ENCODE measurements at regions not wholly inside any gene's neighbourhood (a gene's known extent, or its start where the extent isn't known, plus 50 kb on each side); places are given as distances from the start of the nearest gene placed in this dataset.

DNA sequence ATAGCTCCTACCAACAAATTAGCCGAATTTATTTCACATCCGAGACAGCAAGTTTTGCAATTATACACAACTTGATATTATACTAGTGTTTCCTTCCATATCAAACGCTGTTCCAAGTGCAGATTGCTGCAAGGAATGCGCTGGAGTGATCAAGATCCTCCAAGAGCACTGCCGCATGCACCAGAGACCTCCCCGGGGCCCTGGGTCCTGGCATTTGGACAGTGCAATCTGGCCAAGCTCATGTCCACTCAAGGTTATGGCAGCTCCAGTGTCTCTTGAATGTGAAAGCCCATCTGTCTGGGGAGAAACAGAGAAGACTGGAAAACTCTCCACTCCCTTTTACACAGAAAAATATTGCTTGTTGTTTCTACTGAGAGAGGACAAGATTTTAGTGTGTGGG, 111.9 kb downstream of the HSPH1 start:
- Histone ChIP-seq H3K4me3 (ENCODE audit: low read depth, low read length) (no peak overlapping the region), H3K79me2 (ENCODE audit: control insufficient read depth, insufficient read depth, low read length, unreplicated experiment) (no peaks in the 10 kb centered on the region), H3K36me3 (ENCODE audit: insufficient read depth, low read length) (no peaks in the 10 kb centered on the region), H2AFZ (ENCODE audit: low read length, unreplicated experiment) (peak overlapping the region; percentile 43), H3K27ac (ENCODE audit: low read depth, low read length) (no peak overlapping the region), H3K4me1 (ENCODE audit: control insufficient read depth, insufficient read depth, low read length, unreplicated experiment) (peaks cover 17% of the 10 kb centered on the region), H3K27me3 (ENCODE audit: insufficient read depth, low read length) (no peaks in the 10 kb centered on the region)

DNA sequence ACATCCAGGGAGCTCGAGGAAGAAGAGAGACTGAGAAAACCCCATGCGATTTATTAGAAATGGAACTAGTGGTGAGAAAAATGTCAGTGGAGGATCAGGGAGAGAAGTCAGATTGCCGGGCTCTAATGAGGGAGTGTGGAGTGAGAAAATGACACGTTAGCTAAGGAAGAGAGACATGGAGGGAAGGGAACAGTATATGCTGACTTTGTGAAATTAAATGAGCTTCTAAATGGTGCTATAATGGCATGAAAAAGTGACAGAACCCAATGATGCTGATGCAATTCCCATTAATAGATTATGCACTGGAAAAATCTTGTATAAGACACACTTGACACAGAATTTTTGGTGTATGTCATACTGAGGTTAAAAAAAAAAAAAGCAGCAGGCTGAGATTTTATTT, 112.6 kb downstream of the HSPH1 start:
- Histone ChIP-seq H3K4me1 (ENCODE audit: control insufficient read depth, insufficient read depth, low read length, unreplicated experiment) (peaks cover 21% of the 10 kb centered on the region), H3K27me3 (ENCODE audit: insufficient read depth, low read length) (no peaks in the 10 kb centered on the region), H3K27ac (ENCODE audit: low read depth, low read length) (no peak overlapping the region), H2AFZ (ENCODE audit: low read length, unreplicated experiment) (no peak overlapping the region), H3K36me3 (ENCODE audit: insufficient read depth, low read length) (no peaks in the 10 kb centered on the region), H3K4me3 (ENCODE audit: low read depth, low read length) (no peak overlapping the region), H3K79me2 (ENCODE audit: control insufficient read depth, insufficient read depth, low read length, unreplicated experiment) (no peaks in the 10 kb centered on the region)

- Histone ChIP-seq H3K27me3 (ENCODE audit: insufficient read depth, low read length) (no peaks in the 10 kb centered on the region), H3K79me2 (ENCODE audit: control insufficient read depth, insufficient read depth, low read length, unreplicated experiment) (no peaks in the 10 kb centered on the region), H2AFZ (ENCODE audit: low read length, unreplicated experiment) (no peak overlapping the region), H3K36me3 (ENCODE audit: insufficient read depth, low read length) (no peaks in the 10 kb centered on the region), H3K4me3 (ENCODE audit: low read depth, low read length) (no peak overlapping the region), H3K4me1 (ENCODE audit: control insufficient read depth, insufficient read depth, low read length, unreplicated experiment) (peaks cover 21% of the 10 kb centered on the region), H3K27ac (ENCODE audit: low read depth, low read length) (no peak overlapping the region)
Measured at GRCh38 chr13:31048521-31048920, 113.2 kb downstream of the HSPH1 start.

GRCh38 chr13:31046711-31047279, 114.3 kb downstream of the TEX26 start:
- Histone ChIP-seq H2AFZ (ENCODE audit: low read length, unreplicated experiment) (no peak overlapping the region), H3K79me2 (ENCODE audit: control insufficient read depth, insufficient read depth, low read length, unreplicated experiment) (no peaks in the 10 kb centered on the region), H3K27me3 (ENCODE audit: insufficient read depth, low read length) (no peaks in the 10 kb centered on the region), H3K4me1 (ENCODE audit: control insufficient read depth, insufficient read depth, low read length, unreplicated experiment) (peaks cover 21% of the 10 kb centered on the region), H3K4me3 (ENCODE audit: low read depth, low read length) (no peak overlapping the region), H3K36me3 (ENCODE audit: insufficient read depth, low read length) (no peaks in the 10 kb centered on the region), H3K27ac (ENCODE audit: low read depth, low read length) (no peak overlapping the region)

- Histone ChIP-seq H3K36me3 (ENCODE audit: insufficient read depth, low read length) (no peaks in the 10 kb centered on the region), H3K79me2 (ENCODE audit: control insufficient read depth, insufficient read depth, low read length, unreplicated experiment) (no peaks in the 10 kb centered on the region), H3K4me1 (ENCODE audit: control insufficient read depth, insufficient read depth, low read length, unreplicated experiment) (peaks cover 21% of the 10 kb centered on the region), H3K4me3 (ENCODE audit: low read depth, low read length) (no peak overlapping the region; the same call in 1 of the 2 replicates), H3K27ac (ENCODE audit: low read depth, low read length) (peak overlapping the region; percentile 81), H2AFZ (ENCODE audit: low read length, unreplicated experiment) (no peak overlapping the region), H3K27me3 (ENCODE audit: insufficient read depth, low read length) (no peaks in the 10 kb centered on the region)
Measured at GRCh38 chr13:31045286-31046081, 113.0 kb downstream of the TEX26 start.

- Histone ChIP-seq H3K4me1 (ENCODE audit: control insufficient read depth, insufficient read depth, low read length, unreplicated experiment) (peaks cover 21% of the 10 kb centered on the region), H3K27ac (ENCODE audit: low read depth, low read length) (peak overlapping the region; percentile 81), H3K4me3 (ENCODE audit: low read depth, low read length) (0 out of 2 replicates have a peak overlapping the region, but pooled peaks have one; percentile 19), H2AFZ (ENCODE audit: low read length, unreplicated experiment) (peak overlapping the region; percentile 15), H3K27me3 (ENCODE audit: insufficient read depth, low read length) (no peaks in the 10 kb centered on the region), H3K79me2 (ENCODE audit: control insufficient read depth, insufficient read depth, low read length, unreplicated experiment) (no peaks in the 10 kb centered on the region), H3K36me3 (ENCODE audit: insufficient read depth, low read length) (no peaks in the 10 kb centered on the region)
Measured at GRCh38 chr13:31044364-31045285, 112.2 kb downstream of the TEX26 start.

DNA sequence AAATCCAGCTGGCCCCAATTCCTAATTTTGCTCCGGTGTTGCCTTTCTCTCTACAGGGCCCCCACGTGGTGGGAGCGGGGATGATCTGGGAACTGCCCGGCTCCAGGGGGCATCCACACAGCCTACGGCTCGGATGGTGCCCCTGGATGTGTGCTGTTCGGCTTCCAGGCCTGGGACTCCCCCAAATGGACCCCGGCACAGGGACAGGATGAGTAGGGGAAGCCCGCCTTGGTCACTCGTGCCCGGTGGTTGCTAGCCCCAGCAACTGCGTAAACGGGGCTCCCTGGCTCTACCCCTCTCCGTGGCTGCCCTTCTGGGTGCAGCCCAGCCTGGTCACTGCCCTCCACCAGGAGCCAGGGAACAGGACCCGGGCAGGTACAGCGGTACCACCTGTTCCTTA, 111.5 kb downstream of the TEX26 start:
- Histone ChIP-seq H3K4me1 (ENCODE audit: control insufficient read depth, insufficient read depth, low read length, unreplicated experiment) (peaks cover 21% of the 10 kb centered on the region), H3K79me2 (ENCODE audit: control insufficient read depth, insufficient read depth, low read length, unreplicated experiment) (no peaks in the 10 kb centered on the region), H2AFZ (ENCODE audit: low read length, unreplicated experiment) (no peak overlapping the region), H3K27ac (ENCODE audit: low read depth, low read length) (no peak overlapping the region), H3K36me3 (ENCODE audit: insufficient read depth, low read length) (no peaks in the 10 kb centered on the region), H3K4me3 (ENCODE audit: low read depth, low read length) (peak overlapping the region; percentile 19; the same call in 1 of the 2 replicates), H3K27me3 (ENCODE audit: insufficient read depth, low read length) (no peaks in the 10 kb centered on the region)

GRCh38 chr13:31042481-31043165, 110.2 kb downstream of the TEX26 start:
- no peaks in the 10 kb centered on the region for H3K36me3 ChIP-seq (ENCODE audit: insufficient read depth, low read length)
- no peak overlapping the region for H3K27ac ChIP-seq (ENCODE audit: low read depth, low read length)
- no peaks in the 10 kb centered on the region for H3K79me2 ChIP-seq (ENCODE audit: control insufficient read depth, insufficient read depth, low read length, unreplicated experiment)
- H3K4me3 ChIP-seq (ENCODE audit: low read depth, low read length): no peak overlapping the region
- H3K27me3 ChIP-seq (ENCODE audit: insufficient read depth, low read length): no peaks in the 10 kb centered on the region
- H3K4me1 ChIP-seq (ENCODE audit: control insufficient read depth, insufficient read depth, low read length, unreplicated experiment): peaks cover 21% of the 10 kb centered on the region
- H2AFZ ChIP-seq (ENCODE audit: low read length, unreplicated experiment): no peak overlapping the region

DNA sequence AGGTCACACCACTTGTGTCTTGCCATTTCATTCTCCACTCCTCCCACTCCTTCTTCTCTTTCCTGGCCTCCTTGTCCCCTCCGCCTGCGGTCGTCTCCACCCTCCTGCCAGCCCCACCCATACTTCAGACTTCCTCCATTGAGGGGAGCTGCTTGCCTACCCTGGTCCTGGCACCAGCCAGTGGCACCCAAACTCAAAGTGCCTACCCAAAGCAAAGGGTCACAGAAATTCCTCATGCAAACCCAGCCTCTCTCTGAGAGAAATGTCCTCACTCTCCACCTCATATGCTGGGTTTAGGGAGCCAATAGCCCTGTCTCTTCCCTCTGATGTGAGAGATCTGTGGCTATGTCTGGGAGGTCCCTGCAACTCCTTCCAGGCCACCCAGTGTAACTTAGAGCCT, 109.6 kb downstream of the TEX26 start:
- Histone ChIP-seq H3K27me3 (ENCODE audit: insufficient read depth, low read length) (no peaks in the 10 kb centered on the region), H3K4me1 (ENCODE audit: control insufficient read depth, insufficient read depth, low read length, unreplicated experiment) (peaks cover 21% of the 10 kb centered on the region), H3K4me3 (ENCODE audit: low read depth, low read length) (no peak overlapping the region), H3K27ac (ENCODE audit: low read depth, low read length) (no peak overlapping the region), H3K79me2 (ENCODE audit: control insufficient read depth, insufficient read depth, low read length, unreplicated experiment) (no peaks in the 10 kb centered on the region), H2AFZ (ENCODE audit: low read length, unreplicated experiment) (no peak overlapping the region), H3K36me3 (ENCODE audit: insufficient read depth, low read length) (no peaks in the 10 kb centered on the region)

- Histone ChIP-seq H3K79me2 (ENCODE audit: control insufficient read depth, insufficient read depth, low read length, unreplicated experiment) (no peaks in the 10 kb centered on the region), H2AFZ (ENCODE audit: low read length, unreplicated experiment) (no peak overlapping the region), H3K4me3 (ENCODE audit: low read depth, low read length) (no peak overlapping the region), H3K4me1 (ENCODE audit: control insufficient read depth, insufficient read depth, low read length, unreplicated experiment) (no peaks in the 10 kb centered on the region), H3K27me3 (ENCODE audit: insufficient read depth, low read length) (peaks cover 24% of the 10 kb centered on the region), H3K27ac (ENCODE audit: low read depth, low read length) (no peak overlapping the region), H3K36me3 (ENCODE audit: insufficient read depth, low read length) (no peaks in the 10 kb centered on the region)
Measured at GRCh38 chr13:31038834-31039552, 106.5 kb downstream of the TEX26 start.
